Nephron progenitor cell (in vitro differentiated cells): ENCODE measurements at regions not wholly inside any gene's neighbourhood (a gene's known extent, or its start where the extent isn't known, plus 50 kb on each side); places are given as distances from the start of the nearest gene placed in this dataset.

Source experiments
- DNase-seq: peaks from one replicate; pipeline ENCODE4 v3.0.0; 2021
- H3K27ac Mint-ChIP-seq: 2 replicates; pipeline ENCODE4 v1.8.0; 2021; ENCODE audit warnings: mild to moderate bottlenecking, moderate library complexity, mixed read lengths
- H3K27me3 Mint-ChIP-seq: 2 replicates; pipeline ENCODE4 v1.8.0; 2021; ENCODE audit warnings: mild to moderate bottlenecking, low read depth, mixed read lengths; ENCODE audit not compliant: poor library complexity
- H3K36me3 Mint-ChIP-seq: 2 replicates; pipeline ENCODE4 v1.8.0; 2021; ENCODE audit warnings: low read depth, mixed read lengths
- H3K4me1 Mint-ChIP-seq: 2 replicates; pipeline ENCODE4 v1.8.0; 2021; ENCODE audit warnings: mixed read lengths
- H3K4me3 Mint-ChIP-seq: 2 replicates; pipeline ENCODE4 v1.8.0; 2021; ENCODE audit warnings: mild to moderate bottlenecking, moderate library complexity, mixed read lengths
- H3K9me3 Mint-ChIP-seq: 2 replicates; pipeline ENCODE4 v1.8.0; 2021; ENCODE audit warnings: mild to moderate bottlenecking, moderate library complexity, mixed read lengths
- TF ChIP-seq, protein P1 (sequence below): fragments of 200-600 bp; sonication (generic); IDR thresholded peaks from 2 replicates; pipeline ENCODE4 v1.5.0; 2021; ENCODE audit warnings: antibody characterized with exemption

DNA sequence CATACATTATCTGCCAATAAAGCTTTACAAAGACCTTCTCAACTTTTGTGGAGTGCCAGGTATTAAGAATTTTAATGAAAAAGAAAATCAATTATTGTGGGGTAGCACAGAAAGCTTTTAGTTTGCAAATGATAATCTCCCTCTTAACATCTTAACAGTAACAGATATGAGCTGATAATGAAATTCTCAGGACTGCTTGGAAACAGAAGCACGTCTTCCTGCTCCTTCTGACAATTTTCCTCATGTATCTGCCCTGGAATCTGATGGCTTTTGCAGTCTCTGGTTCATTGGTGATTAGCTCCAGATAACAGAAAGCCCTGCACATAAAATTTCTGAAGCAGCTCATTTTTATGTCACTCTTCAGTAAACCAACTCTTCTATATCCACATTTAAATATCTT is 432.4 kb upstream of the PDZRN3 start:
- no peak overlapping the region for H3K27ac Mint-ChIP-seq
- no peak for DNase-seq
- H3K9me3 Mint-ChIP-seq = no peaks in the 10 kb centered on the region
- H3K27me3 Mint-ChIP-seq = peaks cover 4% of the 10 kb centered on the region
- H3K4me1 Mint-ChIP-seq = peaks cover 6% of the 10 kb centered on the region
- TF ChIP-seq, protein P1, sequence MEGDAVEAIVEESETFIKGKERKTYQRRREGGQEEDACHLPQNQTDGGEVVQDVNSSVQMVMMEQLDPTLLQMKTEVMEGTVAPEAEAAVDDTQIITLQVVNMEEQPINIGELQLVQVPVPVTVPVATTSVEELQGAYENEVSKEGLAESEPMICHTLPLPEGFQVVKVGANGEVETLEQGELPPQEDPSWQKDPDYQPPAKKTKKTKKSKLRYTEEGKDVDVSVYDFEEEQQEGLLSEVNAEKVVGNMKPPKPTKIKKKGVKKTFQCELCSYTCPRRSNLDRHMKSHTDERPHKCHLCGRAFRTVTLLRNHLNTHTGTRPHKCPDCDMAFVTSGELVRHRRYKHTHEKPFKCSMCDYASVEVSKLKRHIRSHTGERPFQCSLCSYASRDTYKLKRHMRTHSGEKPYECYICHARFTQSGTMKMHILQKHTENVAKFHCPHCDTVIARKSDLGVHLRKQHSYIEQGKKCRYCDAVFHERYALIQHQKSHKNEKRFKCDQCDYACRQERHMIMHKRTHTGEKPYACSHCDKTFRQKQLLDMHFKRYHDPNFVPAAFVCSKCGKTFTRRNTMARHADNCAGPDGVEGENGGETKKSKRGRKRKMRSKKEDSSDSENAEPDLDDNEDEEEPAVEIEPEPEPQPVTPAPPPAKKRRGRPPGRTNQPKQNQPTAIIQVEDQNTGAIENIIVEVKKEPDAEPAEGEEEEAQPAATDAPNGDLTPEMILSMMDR = no peak
- H3K4me3 Mint-ChIP-seq = no peak overlapping the region
- H3K36me3 Mint-ChIP-seq = no peaks in the 10 kb centered on the region

DNA sequence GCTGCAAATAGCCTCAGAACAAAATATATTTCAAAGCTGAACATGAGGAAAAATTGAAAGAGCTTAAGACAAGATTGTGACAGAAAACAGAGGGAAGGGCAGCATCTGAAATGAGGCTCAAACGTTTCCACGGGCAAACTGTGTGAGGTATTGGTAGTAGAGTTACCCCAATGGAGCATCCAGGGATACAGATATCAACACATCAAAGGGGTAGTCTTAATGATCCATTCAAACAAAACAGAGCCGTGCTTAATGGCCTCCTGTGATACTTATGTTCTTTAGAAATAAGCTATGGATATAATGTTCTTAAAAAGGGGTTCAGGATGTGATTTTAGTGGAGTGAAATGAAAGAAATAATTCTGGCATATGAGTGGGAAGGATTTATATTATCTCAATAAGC is 430.3 kb upstream of the PDZRN3 start:
- H3K27ac Mint-ChIP-seq = no peak overlapping the region
- no peaks in the 10 kb centered on the region for H3K36me3 Mint-ChIP-seq
- no peak overlapping the region for H3K4me3 Mint-ChIP-seq
- no peaks in the 10 kb centered on the region for H3K27me3 Mint-ChIP-seq
- DNase-seq = no peak
- TF ChIP-seq, protein P1 = no peak
- peaks cover 6% of the 10 kb centered on the region for H3K4me1 Mint-ChIP-seq
- H3K9me3 Mint-ChIP-seq = no peaks in the 10 kb centered on the region

DNA sequence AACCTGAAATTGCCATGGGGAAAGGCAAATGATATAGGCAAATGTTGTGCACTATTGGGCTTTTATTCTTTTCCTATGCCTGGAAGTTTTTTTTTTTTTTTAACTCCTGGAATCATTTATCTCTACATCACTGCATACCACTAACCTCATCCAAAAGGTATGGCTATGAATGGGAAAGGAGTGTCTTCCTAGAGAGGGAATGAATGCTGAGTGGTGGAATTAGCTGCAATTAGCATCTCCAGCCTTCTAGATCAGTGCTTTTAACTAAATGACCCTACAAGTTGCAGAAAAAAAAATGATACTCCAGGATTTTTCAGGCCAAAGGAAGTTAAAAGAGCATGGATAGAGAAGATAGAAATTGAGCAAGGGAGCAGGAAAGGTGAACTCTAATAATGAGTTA is 429.8 kb upstream of the PDZRN3 start:
- no peak for DNase-seq
- no peaks in the 10 kb centered on the region for H3K27me3 Mint-ChIP-seq
- H3K27ac Mint-ChIP-seq = no peak overlapping the region
- H3K36me3 Mint-ChIP-seq = no peaks in the 10 kb centered on the region
- H3K4me1 Mint-ChIP-seq = peaks cover 6% of the 10 kb centered on the region
- no peak overlapping the region for H3K4me3 Mint-ChIP-seq
- TF ChIP-seq, protein P1 = no peak
- H3K9me3 Mint-ChIP-seq = no peaks in the 10 kb centered on the region

DNA sequence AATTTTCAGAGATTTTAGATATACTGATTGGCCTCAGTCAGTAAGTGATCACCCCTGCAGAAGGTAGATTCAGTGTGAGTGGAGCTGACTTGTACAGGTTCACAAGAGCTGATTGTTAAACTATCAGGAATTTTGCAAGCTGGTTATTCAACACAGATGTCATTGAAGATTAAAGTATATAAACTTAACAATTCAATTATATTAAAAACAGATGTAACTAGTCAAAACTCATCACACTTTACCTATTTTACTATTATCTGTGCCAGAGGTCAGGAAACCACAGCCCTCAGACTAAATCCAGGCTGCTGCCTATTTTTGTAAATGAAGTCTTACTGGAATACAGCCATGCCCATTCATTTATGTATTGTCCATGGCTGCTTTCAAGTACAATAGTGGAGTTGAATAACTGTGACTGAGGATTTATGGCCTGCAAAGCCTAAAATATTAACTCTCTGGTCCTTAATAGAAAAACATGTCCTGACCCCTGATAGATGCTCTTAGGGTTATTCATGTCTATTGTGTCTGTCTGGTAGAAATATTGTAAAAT is 429.3 kb upstream of the PDZRN3 start:
- H3K9me3 Mint-ChIP-seq = no peaks in the 10 kb centered on the region
- H3K36me3 Mint-ChIP-seq = no peaks in the 10 kb centered on the region
- TF ChIP-seq, protein P1 = no peak
- H3K4me1 Mint-ChIP-seq = peaks cover 6% of the 10 kb centered on the region
- no peak for DNase-seq
- H3K27me3 Mint-ChIP-seq = no peaks in the 10 kb centered on the region
- H3K4me3 Mint-ChIP-seq = no peak overlapping the region
- H3K27ac Mint-ChIP-seq = no peak overlapping the region

DNA sequence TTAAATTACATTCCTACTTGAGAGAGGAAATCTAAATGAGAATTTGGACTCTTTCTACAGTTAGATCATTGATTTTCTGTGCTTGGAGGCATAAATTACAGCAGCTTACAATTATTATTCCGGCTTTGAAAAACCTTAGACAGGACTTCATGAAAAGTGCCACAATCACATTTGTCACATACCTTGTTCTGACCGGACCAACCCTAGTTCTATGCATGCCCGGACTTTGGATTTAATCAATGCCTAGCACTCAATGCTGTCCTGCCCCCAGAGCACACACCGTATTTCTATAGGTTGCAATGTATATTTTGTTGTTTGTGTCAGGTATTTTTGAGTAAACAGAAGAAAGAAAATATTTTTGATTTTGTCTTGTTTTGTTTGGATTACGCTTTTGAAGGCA is 424.7 kb upstream of the PDZRN3 start:
- Mint-ChIP-seq H3K4me3 (no peak overlapping the region), H3K9me3 (no peaks in the 10 kb centered on the region), H3K27me3 (peaks cover 4% of the 10 kb centered on the region), H3K4me1 (no peaks in the 10 kb centered on the region), H3K27ac (no peak overlapping the region), H3K36me3 (no peaks in the 10 kb centered on the region)
- TF ChIP-seq, protein P1 = no peak
- no peak for DNase-seq

DNA sequence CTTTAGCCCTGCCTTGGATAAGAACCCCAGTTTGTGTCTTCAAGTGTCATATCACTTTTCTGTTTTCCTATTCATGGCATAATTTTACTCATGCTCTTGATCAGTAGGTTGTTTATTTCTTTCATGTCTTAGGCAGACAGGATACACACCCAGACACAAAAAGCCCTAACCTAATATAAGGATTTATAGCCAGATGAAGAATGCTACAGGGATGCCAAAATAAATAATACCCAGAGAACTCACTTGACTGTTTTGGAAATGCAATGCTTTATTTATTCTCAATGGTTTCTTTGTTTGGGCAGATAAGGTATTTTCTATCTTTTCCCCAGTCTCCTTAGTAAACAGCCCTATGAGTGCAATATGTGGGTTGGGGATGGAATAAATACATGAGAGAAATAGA is 424.0 kb upstream of the PDZRN3 start:
- Mint-ChIP-seq H3K4me1 (no peaks in the 10 kb centered on the region), H3K4me3 (no peak overlapping the region), H3K27me3 (peaks cover 4% of the 10 kb centered on the region), H3K36me3 (no peaks in the 10 kb centered on the region), H3K27ac (no peak overlapping the region), H3K9me3 (no peaks in the 10 kb centered on the region)
- TF ChIP-seq, protein P1 = no peak
- DNase-seq = no peak
